Renal pelvis (tissue), 1 donor: ENCODE measurements at regions not wholly inside any gene's neighbourhood (a gene's known extent, or its start where the extent isn't known, plus 50 kb on each side); places are given as distances from the start of the nearest gene placed in this dataset.
"Not testable (repeated sequence)": the region's sequence is repeated elsewhere in the genome, so short reads cannot be mapped to it uniquely, and the experiment has no call there.

Experiments
- DNase-seq: peaks from one replicate; pipeline ENCODE4 v3.0.0-alpha.2; 2013

GRCh38 chr2:185507719-185508118, 230.9 kb upstream of the FSIP2 start:
- DNase-seq, result peak; percentile 8

- DNase-seq, result no peak
Measured at GRCh38 chr2:185510060-185510459, 228.5 kb upstream of the FSIP2 start.

GRCh38 chr2:185511925-185512324, 226.7 kb upstream of the FSIP2 start:
- no peak for DNase-seq

- no peak for DNase-seq
Measured at GRCh38 chr2:185522472-185522871, 216.1 kb upstream of the FSIP2 start.

- not testable (repeated sequence) for DNase-seq
Measured at GRCh38 chr2:185524242-185524641, 214.4 kb upstream of the FSIP2 start.

GRCh38 chr2:185526161-185526560, 212.4 kb upstream of the FSIP2 start:
- DNase-seq, result no peak

- DNase-seq, result no peak
Measured at GRCh38 chr2:185531721-185532120, 206.9 kb upstream of the FSIP2 start.

- no peak for DNase-seq
Measured at GRCh38 chr2:185537689-185538088, 200.9 kb upstream of the FSIP2 start.

GRCh38 chr2:185567196-185567595, 171.4 kb upstream of the FSIP2 start:
- no peak for DNase-seq

- no peak for DNase-seq
Measured at GRCh38 chr2:185567940-185568339, 170.7 kb upstream of the FSIP2 start.

- no peak for DNase-seq
Measured at GRCh38 chr2:185578322-185578721, 160.3 kb upstream of the FSIP2 start.

GRCh38 chr2:185583058-185583816, 155.4 kb upstream of the FSIP2 start:
- DNase-seq, result no peak

GRCh38 chr2:185585165-185585564, 153.4 kb upstream of the FSIP2 start:
- not testable (repeated sequence) for DNase-seq

GRCh38 chr2:185591276-185591675, 147.3 kb upstream of the FSIP2 start:
- not testable (repeated sequence) for DNase-seq

- DNase-seq, result no peak
Measured at GRCh38 chr2:185607945-185608344, 130.7 kb upstream of the FSIP2 start.

- DNase-seq, result no peak
Measured at GRCh38 chr2:185608799-185609198, 129.8 kb upstream of the FSIP2 start.

- no peak for DNase-seq
Measured at GRCh38 chr2:185610301-185610700, 128.3 kb upstream of the FSIP2 start.

- no peak for DNase-seq
Measured at GRCh38 chr2:185618625-185619024, 120.0 kb upstream of the FSIP2 start.

- DNase-seq, result no peak
Measured at GRCh38 chr2:185625604-185626003, 113.0 kb upstream of the FSIP2 start.

- no peak for DNase-seq
Measured at GRCh38 chr2:185628985-185629384, 109.6 kb upstream of the FSIP2 start.

- DNase-seq, result no peak
Measured at GRCh38 chr2:185633621-185634020, 105.0 kb upstream of the FSIP2 start.

GRCh38 chr2:185638771-185639170, 99.8 kb upstream of the FSIP2 start:
- no peak for DNase-seq

GRCh38 chr2:185640588-185640987, 98.0 kb upstream of the FSIP2 start:
- DNase-seq, result no peak

- DNase-seq, result no peak
Measured at GRCh38 chr2:185643434-185643833, 95.2 kb upstream of the FSIP2 start.
